HEK293T (cell line): ENCODE measurements at regions not wholly inside any gene's neighbourhood (a gene's known extent, or its start where the extent isn't known, plus 50 kb on each side); places are given as distances from the start of the nearest gene placed in this dataset.

Experiments
- CTCF ChIA-PET: fragments of 350-600 bp; formaldehyde crosslinking; extraction: SDS; loops from one replicate; lab custom pipeline; 2021; ENCODE audit warnings: antibody characterized with exemption, inconsistent platforms; lab: Yijun Ruan, JAX
- POLR2A ChIA-PET: fragments of 350-600 bp; formaldehyde crosslinking; extraction: SDS; loops from one replicate; lab custom pipeline; 2020; ENCODE audit warnings: antibody characterized with exemption, inconsistent platforms; lab: Yijun Ruan, JAX
- DNase-seq: peaks from one replicate; pipeline ENCODE4 v3.0.0; 2012; ENCODE audit warnings: mixed read lengths; ENCODE audit errors: extremely low spot score
- ARNT ChIP-seq: fragments of 450-650 bp; IDR thresholded peaks from 2 replicates; pipeline ENCODE4 v1.6.1; 2017; ENCODE audit warnings: mild to moderate bottlenecking
- BHLHE40 ChIP-seq: fragments of 450-650 bp; IDR thresholded peaks from 2 replicates; pipeline ENCODE4 v1.6.1; 2016; ENCODE audit warnings: mild to moderate bottlenecking, moderate library complexity, borderline replicate concordance
- CTBP1 ChIP-seq: fragments of 450-650 bp; IDR thresholded peaks from 2 replicates; pipeline ENCODE4 v1.6.1; 2016; ENCODE audit warnings: borderline replicate concordance
- ELF4 ChIP-seq: fragments of 450-650 bp; IDR thresholded peaks from 2 replicates; pipeline ENCODE4 v1.6.1; 2017; ENCODE audit warnings: antibody characterized with exemption
- FOXA1 ChIP-seq: fragments of 450-650 bp; IDR thresholded peaks from 2 replicates; pipeline ENCODE4 v1.6.1; 2016; ENCODE audit warnings: mild to moderate bottlenecking
- FOXK2 ChIP-seq: fragments of 450-650 bp; IDR thresholded peaks from 2 replicates; pipeline ENCODE4 v1.6.1; 2016; ENCODE audit warnings: mild to moderate bottlenecking
- FOXM1 ChIP-seq: fragments of 450-650 bp; IDR thresholded peaks from 2 replicates; pipeline ENCODE4 v1.6.1; 2017; ENCODE audit warnings: mild to moderate bottlenecking, borderline replicate concordance
- HDGF ChIP-seq: fragments of 450-650 bp; IDR thresholded peaks from 2 replicates; pipeline ENCODE4 v1.6.1; 2017; ENCODE audit warnings: antibody characterized with exemption, borderline replicate concordance
- L3MBTL2 ChIP-seq: fragments of 450-650 bp; conservative IDR thresholded peaks from 2 replicates; pipeline ENCODE4 v1.6.1; 2016; ENCODE audit warnings: mild to moderate bottlenecking
- LEF1 ChIP-seq: fragments of 450-650 bp; IDR thresholded peaks from 2 replicates; pipeline ENCODE4 v1.6.1; 2017; ENCODE audit warnings: mild to moderate bottlenecking, borderline replicate concordance
- NFRKB ChIP-seq: fragments of 450-650 bp; IDR thresholded peaks from 2 replicates; pipeline ENCODE4 v1.6.1; 2016; ENCODE audit warnings: mild to moderate bottlenecking, moderate library complexity
- PKNOX1 ChIP-seq: fragments of 450-650 bp; IDR thresholded peaks from 2 replicates; pipeline ENCODE4 v1.6.1; 2016
- SP1 ChIP-seq: fragments of 450-650 bp; IDR thresholded peaks from 2 replicates; pipeline ENCODE4 v1.6.1; 2017
- SUZ12 ChIP-seq: fragments of 450-650 bp; IDR thresholded peaks from 2 replicates; pipeline ENCODE4 v1.6.1; 2016; ENCODE audit warnings: mild to moderate bottlenecking
- TARDBP ChIP-seq: fragments of 450-650 bp; IDR thresholded peaks from 2 replicates; pipeline ENCODE4 v1.6.1; 2016
- ZNF384 ChIP-seq: fragments of 450-650 bp; IDR thresholded peaks from 2 replicates; pipeline ENCODE4 v1.6.1; 2016

GRCh38 chr1:199639453-199639852, 388.1 kb upstream of the NR5A2 start:
- POLR2A ChIA-PET, result no interaction called here
- CTCF ChIA-PET, result interaction anchor here (0.6 kb wide), 1 partner anchor 1130 kb away, joined by 6 read pairs; no protein-coding TSS in a partner anchor
- DNase-seq, result no peak
- TF ChIP-seq ARNT (no peak), BHLHE40 (no peak), TARDBP (no peak), ELF4 (no peak)

GRCh38 chr1:199641531-199641930, 386.0 kb upstream of the NR5A2 start:
- TF ChIP-seq LEF1 (no peak), FOXA1 (no peak), CTBP1 (no peak), ARNT (no peak), SUZ12 (no peak), ZNF384 (no peak), HDGF (no peak), BHLHE40 (no peak), FOXK2 (no peak), ELF4 (no peak), PKNOX1 (no peak), L3MBTL2 (no peak)
- POLR2A ChIA-PET, result no interaction called here
- CTCF ChIA-PET, result interaction anchor here (0.5 kb wide), 1 partner anchor 635 kb away, joined by 4 read pairs; no protein-coding TSS in a partner anchor
- DNase-seq, result no peak

- TF ChIP-seq HDGF (no peak), FOXM1 (no peak), NFRKB (no peak), FOXA1 (no peak), ARNT (no peak), L3MBTL2 (no peak), LEF1 (no peak), SUZ12 (no peak), ELF4 (no peak), FOXK2 (no peak), CTBP1 (no peak), BHLHE40 (no peak), ZNF384 (no peak)
- POLR2A ChIA-PET, result no interaction called here
- CTCF ChIA-PET, result no interaction called here
- no peak for DNase-seq
Observed at GRCh38 chr1:199644912-199645311, 382.6 kb upstream of the NR5A2 start.

GRCh38 chr1:199646761-199647160, 380.7 kb upstream of the NR5A2 start:
- ChIA-PET POLR2A (no interaction called here), CTCF (no interaction called here)
- TF ChIP-seq ZNF384 (no peak), SP1 (no peak), LEF1 (no peak), ARNT (no peak), NFRKB (no peak), SUZ12 (no peak), ELF4 (no peak), CTBP1 (no peak), FOXA1 (no peak), FOXM1 (no peak), PKNOX1 (no peak), FOXK2 (no peak), HDGF (no peak), TARDBP (no peak), BHLHE40 (no peak)
- no peak for DNase-seq

- POLR2A ChIA-PET, result no interaction called here
- no peak for DNase-seq
- CTCF ChIA-PET, result no interaction called here
- TF ChIP-seq ZNF384 (no peak), NFRKB (no peak)
Observed at GRCh38 chr1:199657449-199657848, 370.1 kb upstream of the NR5A2 start.

GRCh38 chr1:199660071-199660470, 367.4 kb upstream of the NR5A2 start:
- DNase-seq, result no peak
- TF ChIP-seq SUZ12, result no peak
- no peak for TF ChIP-seq L3MBTL2
- no peak for TF ChIP-seq FOXM1
- TF ChIP-seq ZNF384, result no peak
- TF ChIP-seq FOXK2, result no peak
- no peak for TF ChIP-seq ARNT
- no peak for TF ChIP-seq NFRKB
- no peak for TF ChIP-seq TARDBP
- POLR2A ChIA-PET, result no interaction called here
- CTCF ChIA-PET, result no interaction called here

- TF ChIP-seq CTBP1 (no peak), ELF4 (no peak), SP1 (no peak), ARNT (no peak), PKNOX1 (no peak), L3MBTL2 (no peak), FOXM1 (no peak), ZNF384 (no peak), HDGF (no peak), TARDBP (no peak), FOXK2 (no peak), FOXA1 (no peak), BHLHE40 (no peak), NFRKB (no peak)
- ChIA-PET CTCF (no interaction called here), POLR2A (no interaction called here)
- DNase-seq, result no peak
Observed at GRCh38 chr1:199665371-199665770, 362.1 kb upstream of the NR5A2 start.
